HL-60 (cell line): ENCODE measurements at regions not wholly inside any gene's neighbourhood (a gene's known extent, or its start where the extent isn't known, plus 50 kb on each side); places are given as distances from the start of the nearest gene placed in this dataset.

Experiments
- POLR2AphosphoS5 ChIP-seq: IDR thresholded peaks from 2 replicates; pipeline ENCODE4 v1.6.1; 2012; ENCODE audit warnings: low read depth
- TF ChIP-seq, protein P1 (sequence below): IDR thresholded peaks from one replicate; pipeline ENCODE4 v1.5.1; 2011; ENCODE audit warnings: low read length, control low read depth, inconsistent platforms; ENCODE audit not compliant: insufficient read depth

DNA sequence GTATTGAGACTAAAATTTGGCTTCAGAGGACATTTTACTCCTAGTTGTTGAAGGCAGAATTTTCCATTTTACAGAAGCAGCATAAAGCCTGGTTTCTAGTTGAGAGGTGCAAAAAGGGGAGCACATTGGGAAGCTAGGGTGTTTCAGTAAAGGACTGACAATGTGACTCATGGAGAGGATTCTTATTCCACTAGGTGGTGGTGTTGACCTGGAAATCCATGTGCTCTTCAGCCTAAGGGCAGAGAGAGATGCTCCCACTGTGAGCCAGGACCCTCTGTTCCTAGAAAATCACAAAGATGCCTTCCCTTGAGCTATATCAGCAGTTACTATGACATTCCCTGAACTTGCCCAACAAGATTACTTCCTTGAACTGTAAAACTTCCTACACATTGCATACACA is 687.8 kb downstream of the IPMK start:
- TF ChIP-seq, protein P1, sequence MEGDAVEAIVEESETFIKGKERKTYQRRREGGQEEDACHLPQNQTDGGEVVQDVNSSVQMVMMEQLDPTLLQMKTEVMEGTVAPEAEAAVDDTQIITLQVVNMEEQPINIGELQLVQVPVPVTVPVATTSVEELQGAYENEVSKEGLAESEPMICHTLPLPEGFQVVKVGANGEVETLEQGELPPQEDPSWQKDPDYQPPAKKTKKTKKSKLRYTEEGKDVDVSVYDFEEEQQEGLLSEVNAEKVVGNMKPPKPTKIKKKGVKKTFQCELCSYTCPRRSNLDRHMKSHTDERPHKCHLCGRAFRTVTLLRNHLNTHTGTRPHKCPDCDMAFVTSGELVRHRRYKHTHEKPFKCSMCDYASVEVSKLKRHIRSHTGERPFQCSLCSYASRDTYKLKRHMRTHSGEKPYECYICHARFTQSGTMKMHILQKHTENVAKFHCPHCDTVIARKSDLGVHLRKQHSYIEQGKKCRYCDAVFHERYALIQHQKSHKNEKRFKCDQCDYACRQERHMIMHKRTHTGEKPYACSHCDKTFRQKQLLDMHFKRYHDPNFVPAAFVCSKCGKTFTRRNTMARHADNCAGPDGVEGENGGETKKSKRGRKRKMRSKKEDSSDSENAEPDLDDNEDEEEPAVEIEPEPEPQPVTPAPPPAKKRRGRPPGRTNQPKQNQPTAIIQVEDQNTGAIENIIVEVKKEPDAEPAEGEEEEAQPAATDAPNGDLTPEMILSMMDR: no peak
- no peak for TF ChIP-seq POLR2AphosphoS5
